Motor neuron (in vitro differentiated cells): ENCODE measurements at regions not wholly inside any gene's neighbourhood (a gene's known extent, or its start where the extent isn't known, plus 50 kb on each side); places are given as distances from the start of the nearest gene placed in this dataset.

ENCODE experiments used
- ATAC-seq, 8 experiments: fragments of 200-7000 bp; cut with Tn5 transposase; replicated peaks in 6 of 8; 2 replicates each; pipeline ENCODE4 v1.8.0; 2021; ENCODE audit warnings: mild to moderate bottlenecking in 8 of 8, moderate library complexity in 8 of 8
- H3K27ac ChIP-seq, 2 donors: fragments of 250-450 bp; sonication (Bioruptor Pico); 2 replicates each; pipeline ENCODE4 v1.9.0; 2021; ENCODE audit warnings: antibody characterized with exemption in 2 of 2, mild to moderate bottlenecking in 2 of 2, moderate library complexity in 1 of 2
- H3K4me1 ChIP-seq, 2 donors: fragments of 250-450 bp; sonication (Bioruptor Pico); replicated peaks in 1 of 2; 2 replicates each; pipeline ENCODE4 v1.6.1; 2021; ENCODE audit warnings: antibody characterized with exemption in 2 of 2, mild to moderate bottlenecking in 2 of 2, moderate library complexity in 1 of 2
- H3K4me3 ChIP-seq, 5 donors: fragments of 250-450 bp; sonication (Bioruptor Pico); 2 replicates each; pipeline ENCODE4 v1.9.0; 2021; ENCODE audit warnings: antibody characterized with exemption in 5 of 5, mild to moderate bottlenecking in 5 of 5, moderate library complexity in 4 of 5
- WGBS, 10 experiments: fragments of 450-650 bp; shearing (Covaris generic); methylation state at CpG; one replicate each; pipeline ENCODE4 v1.0.0; 2022; 5-methylcytosine and 5-hydroxymethylcytosine counted together
- in situ Hi-C, 9 experiments: fragments of 400-800 bp; cut with MboI; loops; one replicate each; pipeline ENCODE4 v1.15.0; 2021; ENCODE audit warnings: low sequenced_read_pairs in 9 of 9, low pct_unique_long_range_greater_than_20kb in 2 of 9; ENCODE audit not compliant: unreplicated experiment in 9 of 9

DNA sequence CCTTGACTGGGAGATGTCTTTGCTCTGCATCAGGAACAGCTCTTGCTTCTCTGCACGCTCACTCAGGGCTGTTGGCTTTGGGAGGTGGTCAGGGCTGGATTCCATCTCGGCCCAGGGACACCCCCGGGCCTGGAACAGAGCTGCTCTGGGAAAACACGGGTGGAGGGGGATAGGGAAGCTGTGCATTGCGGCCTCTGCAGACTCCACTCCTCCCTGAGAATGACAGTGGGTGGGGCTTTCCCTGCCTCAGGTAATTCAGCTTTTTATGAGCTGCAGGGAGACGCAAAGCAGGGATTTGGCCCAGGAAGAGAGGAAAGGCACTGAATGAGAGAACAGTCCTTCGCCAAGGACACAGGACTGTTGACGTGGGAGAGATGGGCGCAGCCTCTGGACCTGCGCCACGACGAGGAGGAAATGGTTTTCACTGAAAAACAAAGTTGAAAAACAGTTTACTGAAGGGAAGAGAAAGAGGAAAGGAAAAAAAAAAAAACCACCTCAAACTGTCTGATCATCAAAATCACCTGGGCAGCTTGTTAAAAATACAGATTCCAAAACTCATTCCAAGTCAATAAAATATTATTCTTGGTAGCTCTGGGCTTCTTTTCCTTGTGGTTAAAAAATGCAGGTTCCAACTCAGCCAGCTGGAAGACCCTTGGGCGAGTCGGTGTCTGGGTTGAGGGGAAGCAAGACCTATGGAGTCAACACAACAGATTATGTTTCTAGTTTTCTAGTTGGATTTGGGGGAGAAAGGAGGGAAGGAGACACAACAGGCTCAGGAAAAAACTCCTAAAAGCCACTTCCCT is 194.0 kb downstream of the ZFP36L2 start:
- peak in 3 of 8 experiments; percentile 34 to 83 (median 64) for ATAC-seq

DNA sequence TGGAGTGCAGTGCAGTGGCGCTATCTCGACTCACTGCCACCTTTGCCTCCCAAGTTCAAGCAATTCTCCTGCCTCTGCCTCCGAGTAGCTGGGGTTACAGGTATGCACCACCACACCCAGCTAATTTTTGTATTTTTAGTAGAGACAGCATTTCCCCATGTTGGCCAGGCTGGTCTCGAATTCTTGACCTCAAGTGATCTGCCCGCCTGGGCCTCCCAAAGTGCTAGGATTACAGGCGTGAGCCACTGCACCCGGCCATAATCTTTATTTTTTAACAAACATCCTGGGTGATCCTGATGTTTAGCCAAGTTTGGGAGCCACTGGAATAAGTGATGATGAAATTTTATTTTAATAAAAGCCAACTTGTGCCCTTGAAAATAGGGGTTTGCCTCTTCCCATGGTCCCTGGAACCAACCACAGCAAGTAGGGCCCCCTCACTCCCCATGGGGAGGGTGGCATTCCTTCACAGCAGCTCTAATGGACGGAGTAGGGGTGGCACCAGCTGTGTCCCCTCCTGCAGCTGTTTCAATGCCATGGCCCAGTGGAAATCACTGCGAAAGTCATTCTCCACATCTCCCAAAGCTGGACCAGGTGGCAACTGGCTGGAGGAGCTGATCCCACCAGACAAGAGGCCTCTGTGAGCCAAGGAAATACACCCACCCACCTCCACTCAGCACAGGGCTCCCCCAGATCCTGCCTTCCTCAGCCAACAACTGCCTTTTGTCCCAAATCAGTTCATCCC is 194.8 kb downstream of the ZFP36L2 start:
- in situ Hi-C loops: no loop called here
- WGBS, 10 experiments: 77 to 100% (median 92%) methylated on average over 1 to 6 of the region's 9 CpGs; no CpG with 5 or more reads in 2 of the 10 experiments
- H3K4me3 ChIP-seq: no peak overlapping the region
- H3K4me1 ChIP-seq: peaks cover 4 to 20% of the 10 kb centered on the region in 2 donors
- ATAC-seq: no peak
- H3K27ac ChIP-seq: no peak overlapping the region

More for the DNA sequence above, 194.0 kb downstream of the ZFP36L2 start:
- 17 to 100% (median 82%) methylated on average over 3 to 12 of the region's 14 CpGs; no CpG with 5 or more reads in 1 of the 10 experiments for WGBS, 10 experiments
- Histone ChIP-seq H3K27ac (no peak overlapping the region), H3K4me3 (no peak overlapping the region), H3K4me1 (peaks cover 3 to 13% of the 10 kb centered on the region in 2 donors)
- in situ Hi-C loops: no loop called here

DNA sequence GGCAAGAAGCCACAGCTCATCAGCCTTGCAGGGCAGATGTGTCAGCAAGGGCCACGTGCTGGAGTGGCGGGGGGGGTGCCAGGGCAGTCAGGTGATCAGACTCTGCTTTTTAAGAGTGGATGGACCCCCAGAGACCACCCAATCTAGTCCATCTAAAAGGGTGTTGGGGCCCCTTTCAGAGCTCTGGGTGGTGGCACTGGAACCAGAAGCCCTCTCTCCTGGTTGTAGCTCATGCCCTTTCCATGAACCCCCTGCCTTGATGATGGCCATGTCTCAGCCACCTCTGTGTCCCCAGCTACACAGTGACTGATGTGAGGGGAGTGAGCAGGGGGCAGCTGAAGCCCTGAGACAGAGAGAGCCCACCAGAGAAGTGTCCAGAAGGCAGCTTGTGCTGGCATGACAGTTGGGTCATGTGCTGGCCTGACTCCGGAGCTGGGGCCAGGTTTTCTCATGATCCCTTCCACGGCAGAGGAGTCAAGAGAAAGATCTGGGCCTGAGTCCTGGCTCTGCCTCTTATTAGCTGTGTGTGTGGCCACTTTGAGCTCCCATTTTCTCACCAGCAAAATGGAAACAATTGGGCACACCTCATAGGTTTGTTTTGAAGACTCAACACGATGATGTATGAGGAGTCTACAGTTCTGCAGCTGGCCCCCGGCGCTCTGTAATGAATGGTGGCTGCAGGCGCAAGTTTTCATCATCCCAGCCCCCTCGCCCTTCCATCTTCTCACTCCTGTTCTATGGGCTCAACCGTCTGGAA is 195.7 kb downstream of the ZFP36L2 start:
- ATAC-seq: peak in 1 of 8 experiments; percentile 11
- in situ Hi-C loops: no loop called here

DNA sequence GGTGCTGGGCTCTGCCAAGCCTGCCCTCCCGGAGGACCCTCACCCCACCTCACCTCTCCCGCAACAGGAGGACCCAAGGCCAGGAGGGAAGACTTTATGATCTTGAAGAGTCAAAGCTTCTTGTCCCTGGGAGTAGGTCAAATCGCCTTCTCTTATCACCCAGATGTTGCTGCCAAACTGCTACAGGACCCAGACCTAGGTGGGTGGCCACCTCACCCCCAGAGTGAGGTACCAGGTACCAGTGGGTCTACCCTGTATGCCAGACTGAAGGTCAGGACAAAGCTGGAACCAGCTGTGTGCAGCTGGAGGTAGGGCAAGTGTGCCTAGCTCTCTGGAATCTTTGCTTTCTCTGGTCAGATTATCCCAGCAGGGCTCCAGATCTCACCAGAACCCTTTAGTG is 197.2 kb downstream of the ZFP36L2 start:
- Histone ChIP-seq H3K27ac (no peak overlapping the region), H3K4me1 (peaks cover 4 to 29% of the 10 kb centered on the region in 2 donors), H3K4me3 (no peak overlapping the region)
- no peak for ATAC-seq
- in situ Hi-C loops: no loop called here
- WGBS, 10 experiments: 70 to 100% (median 90%) methylated on average over 2 of the region's 3 CpGs; no CpG with 5 or more reads in 7 of the 10 experiments

More for the DNA sequence above, 195.7 kb downstream of the ZFP36L2 start:
- H3K27ac ChIP-seq: no peak overlapping the region
- no peak overlapping the region for H3K4me3 ChIP-seq
- peaks cover 4 to 20% of the 10 kb centered on the region in 2 donors for H3K4me1 ChIP-seq
- 49 to 100% (median 82%) methylated on average over 1 to 6 of the region's 10 CpGs for WGBS, 10 experiments

DNA sequence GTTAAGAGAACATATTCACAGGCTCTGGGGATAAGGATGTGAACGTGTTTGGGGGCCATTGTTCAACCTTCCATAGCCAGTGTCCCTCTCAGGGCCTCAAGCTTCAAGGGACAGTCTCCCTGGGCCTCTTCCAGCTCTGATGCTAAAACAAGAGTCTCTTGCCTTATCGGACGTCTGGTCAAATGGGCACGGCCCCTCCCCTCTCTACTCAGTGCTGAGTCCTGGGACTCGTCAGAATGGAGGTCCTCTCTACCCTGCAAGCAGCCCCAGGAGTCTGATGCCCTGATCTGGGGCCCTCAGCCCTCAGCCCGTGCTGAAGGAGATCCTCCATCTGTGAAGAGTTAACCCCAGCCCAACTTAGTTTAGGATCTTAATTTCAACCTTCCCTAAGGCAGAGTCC is 198.2 kb downstream of the ZFP36L2 start:
- 78 to 100% (median 87%) methylated on average over 1 to 5 of the region's 6 CpGs; no CpG with 5 or more reads in 4 of the 10 experiments for WGBS, 10 experiments
- no peak for ATAC-seq
- H3K4me1 ChIP-seq: peaks cover 4 to 32% of the 10 kb centered on the region in 2 donors
- no peak overlapping the region for H3K4me3 ChIP-seq
- in situ Hi-C loops: no loop called here
- H3K27ac ChIP-seq: no peak overlapping the region

DNA sequence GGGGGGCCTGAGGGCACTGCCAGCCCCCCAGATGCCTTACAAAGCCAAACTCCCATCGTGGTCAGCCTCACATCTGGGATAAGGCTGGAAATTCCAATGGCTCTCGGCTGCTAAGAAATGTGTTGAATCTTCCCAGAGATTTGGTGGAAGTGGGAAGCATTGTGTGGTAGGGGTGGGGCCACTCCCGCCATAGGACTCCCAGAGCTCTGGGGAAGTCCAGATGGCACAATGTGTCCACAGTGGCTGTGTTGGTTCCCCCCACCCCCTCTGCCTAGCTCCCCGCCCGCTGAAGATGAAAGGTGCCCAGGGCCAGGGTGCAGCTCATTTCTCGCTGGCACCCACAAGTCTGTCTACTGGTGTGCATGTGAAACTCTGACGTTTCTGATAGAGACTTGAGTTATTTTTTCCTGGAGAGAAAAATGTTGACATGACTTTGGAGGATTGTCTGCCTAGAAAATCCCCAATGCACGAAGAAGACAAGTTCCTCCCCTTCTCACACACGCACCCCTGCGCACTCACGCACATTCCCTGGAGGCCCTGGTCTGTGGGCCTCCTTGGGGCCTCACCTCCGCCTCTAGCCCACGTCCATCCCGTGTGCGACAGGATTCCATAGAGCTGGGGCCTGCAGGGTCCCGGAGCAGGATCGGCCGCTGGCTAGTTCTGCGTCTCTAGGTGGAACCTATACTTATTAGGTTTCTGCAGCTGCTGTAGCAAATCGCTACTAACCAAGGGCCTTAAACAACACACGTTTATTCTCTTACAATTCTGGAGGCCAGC is 199.1 kb downstream of the ZFP36L2 start:
- ATAC-seq: peak in 4 of 8 experiments; percentile 19 to 57 (median 38)
- in situ Hi-C loops: no loop called here
- 0 to 100% (median 87%) methylated on average over 1 to 7 of the region's 21 CpGs; no CpG with 5 or more reads in 3 of the 10 experiments for WGBS, 10 experiments
- H3K27ac ChIP-seq: no peak overlapping the region
- no peak overlapping the region for H3K4me3 ChIP-seq
- peaks cover 4 to 32% of the 10 kb centered on the region in 2 donors for H3K4me1 ChIP-seq

DNA sequence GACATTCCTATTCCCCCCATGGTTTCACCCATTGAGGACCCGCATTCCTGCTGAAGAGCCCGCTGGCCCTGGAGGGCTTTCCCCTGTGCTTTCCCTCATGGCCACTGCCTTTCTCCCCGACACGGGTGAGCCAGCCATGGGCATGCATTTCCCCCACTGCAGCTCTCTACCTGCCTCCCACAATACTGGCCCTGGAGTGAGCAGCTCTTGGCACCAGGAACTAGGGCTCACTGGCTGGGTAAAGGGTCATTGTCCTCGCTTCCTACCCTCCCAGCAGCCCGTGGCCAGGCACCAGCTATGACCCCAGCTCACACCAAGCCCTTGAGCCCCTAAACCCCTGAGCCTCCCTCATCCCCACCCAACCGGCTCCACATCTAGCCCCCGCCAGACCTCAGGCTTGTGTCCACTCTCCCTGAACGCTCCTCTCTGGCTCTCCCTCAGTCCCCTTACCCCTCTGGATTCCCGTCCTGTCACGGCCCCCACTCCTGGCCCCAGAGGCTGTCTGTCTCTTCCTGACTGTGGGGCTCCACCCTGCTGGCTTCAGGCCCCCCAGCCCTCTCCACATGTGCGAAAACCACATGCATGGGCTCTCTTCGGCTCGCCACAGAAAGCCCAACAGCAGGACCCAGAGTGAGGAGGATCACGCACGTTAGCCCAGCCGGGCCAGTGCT is 199.8 kb downstream of the ZFP36L2 start:
- WGBS, 10 experiments: 88 to 100% (median 93%) methylated on average over 2 of the region's 17 CpGs; no CpG with 5 or more reads in 7 of the 10 experiments
- peak in 3 of 8 experiments; percentile 40 to 50 (median 43) for ATAC-seq
- H3K4me1 ChIP-seq: peaks cover 4 to 32% of the 10 kb centered on the region in 2 donors

DNA sequence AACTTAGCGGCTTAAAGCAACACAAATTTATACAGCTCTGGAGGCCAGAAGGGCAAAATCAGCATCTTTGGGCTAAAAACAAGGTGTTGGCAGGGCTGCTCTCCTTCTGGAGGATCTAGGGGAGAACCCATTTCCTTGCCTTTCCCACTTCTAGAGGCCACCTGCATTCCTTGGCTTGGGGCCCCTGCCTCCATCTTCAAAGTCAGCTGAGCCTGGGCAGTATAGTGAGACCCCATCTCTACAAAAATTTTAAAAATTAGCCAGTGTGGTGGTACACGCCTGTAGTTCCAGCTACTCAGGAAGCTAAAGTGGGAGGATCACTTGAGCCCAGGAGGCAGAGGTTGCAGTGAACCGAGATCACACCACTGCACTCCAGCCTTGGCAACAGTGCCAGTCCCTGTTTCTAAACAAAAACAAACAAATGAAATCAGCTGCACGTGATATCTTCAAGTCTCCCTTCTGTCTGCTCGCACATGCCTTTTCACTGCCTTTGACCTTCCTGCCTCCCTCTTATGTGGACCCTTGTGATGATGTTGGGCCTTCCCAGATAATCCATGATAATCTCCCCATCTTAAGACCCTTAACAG is 200.6 kb downstream of the ZFP36L2 start:
- H3K27ac ChIP-seq: no peak overlapping the region
- in situ Hi-C loops: no loop called here
- H3K4me3 ChIP-seq: no peak overlapping the region
- peaks cover 4 to 28% of the 10 kb centered on the region in 2 donors for H3K4me1 ChIP-seq
- 70 to 100% (median 94%) methylated on average over 1 to 4 of the region's 5 CpGs; no CpG with 5 or more reads in 3 of the 10 experiments for WGBS, 10 experiments
- no peak for ATAC-seq

More for the DNA sequence above, 199.8 kb downstream of the ZFP36L2 start:
- Histone ChIP-seq H3K4me3 (no peak overlapping the region), H3K27ac (no peak overlapping the region)
- in situ Hi-C loops: no loop called here

DNA sequence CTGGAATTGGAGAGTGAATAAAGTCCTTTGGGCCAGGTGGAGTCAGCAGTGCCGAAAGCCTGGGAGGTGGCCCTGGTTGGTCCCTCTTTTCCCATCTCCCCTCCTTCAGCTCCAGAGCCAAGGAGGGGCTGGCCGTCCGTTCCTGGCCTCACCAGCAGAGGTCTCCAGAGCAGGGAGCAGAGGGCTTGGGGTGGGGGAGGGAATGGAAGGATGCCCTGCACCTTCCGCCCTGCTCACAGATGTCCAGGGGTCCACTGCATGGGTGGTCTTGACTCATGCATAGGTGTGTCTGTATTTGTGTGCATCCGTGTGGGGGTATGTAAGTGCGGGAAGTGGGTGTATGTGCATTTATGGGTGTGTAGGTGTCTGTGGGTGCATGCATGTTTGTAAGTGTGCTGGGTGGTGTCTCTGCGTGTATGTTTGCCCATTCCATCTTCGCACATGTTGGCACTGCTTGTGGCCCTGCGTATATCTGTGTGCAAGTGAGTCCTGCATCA is 201.8 kb downstream of the ZFP36L2 start:
- 0 to 81% (median 33%) methylated on average over 2 to 5 of the region's 9 CpGs; no CpG with 5 or more reads in 2 of the 10 experiments for WGBS, 10 experiments
- H3K27ac ChIP-seq: no peak overlapping the region
- H3K4me1 ChIP-seq: peaks cover 4 to 25% of the 10 kb centered on the region in 2 donors
- in situ Hi-C loops: no loop called here
- H3K4me3 ChIP-seq: no peak overlapping the region
- peak; percentile 57 to 87 (median 81) for ATAC-seq

DNA sequence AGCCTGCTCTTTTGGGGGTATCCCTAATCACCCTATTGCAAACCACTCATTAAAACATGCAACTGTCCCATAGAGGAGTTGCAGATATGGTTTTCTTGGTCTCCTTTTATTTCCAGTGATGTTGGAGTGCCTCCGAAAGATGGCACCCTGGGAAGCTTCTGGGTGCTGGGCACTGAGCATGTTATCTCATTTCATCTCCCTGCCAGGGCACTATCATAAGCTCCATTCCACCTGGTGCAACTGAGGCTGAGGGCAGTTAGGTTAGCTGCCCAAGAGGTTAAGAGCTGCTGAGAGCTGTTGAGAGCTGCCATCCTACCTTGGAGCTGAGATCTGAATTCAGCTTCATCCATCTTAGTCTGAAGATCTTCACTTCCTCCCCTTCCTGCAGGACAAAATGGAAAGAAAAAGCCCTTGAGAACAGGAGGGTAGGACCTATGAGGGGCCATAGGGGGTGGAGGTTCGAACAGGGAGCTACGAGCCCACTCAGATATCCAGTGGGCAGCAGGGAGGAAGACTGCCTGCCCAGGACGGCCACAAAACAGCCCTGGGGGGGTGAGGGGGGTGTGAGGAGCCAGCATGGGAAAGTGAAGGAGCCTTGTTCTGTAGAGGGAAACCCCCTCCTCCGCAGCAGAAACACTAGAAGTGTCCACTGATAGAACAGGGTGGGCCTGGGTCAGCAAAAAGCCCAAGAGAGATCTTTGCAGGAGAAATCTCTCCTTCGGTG is 202.5 kb downstream of the ZFP36L2 start:
- peak in 2 of 8 experiments; percentile 3 to 12 for ATAC-seq
- Histone ChIP-seq H3K4me1 (peaks cover 4 to 28% of the 10 kb centered on the region in 2 donors), H3K27ac (no peak overlapping the region), H3K4me3 (no peak overlapping the region)
- WGBS, 10 experiments: 89 to 100% (median 97%) methylated on average over 1 to 3 of the region's 6 CpGs; no CpG with 5 or more reads in 6 of the 10 experiments
- in situ Hi-C loops: no loop called here

DNA sequence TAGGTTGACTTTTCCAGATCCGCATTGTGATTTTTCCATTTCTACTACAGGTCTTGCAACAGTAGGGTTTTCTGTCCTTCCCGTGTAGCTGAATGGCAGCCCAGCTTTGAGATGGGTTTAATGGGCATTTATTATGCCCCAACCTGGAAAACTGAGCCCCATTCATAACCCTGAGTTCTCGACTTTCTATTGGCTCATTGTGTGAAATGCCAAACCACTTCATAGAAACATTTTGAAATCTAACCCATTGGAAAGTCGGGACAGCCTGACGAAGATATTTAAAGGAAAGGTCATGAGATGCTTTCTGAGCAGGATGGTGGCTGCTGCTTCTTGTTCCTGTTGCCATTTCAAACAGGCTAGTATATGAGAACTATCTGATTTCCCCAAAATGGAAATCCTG is 203.5 kb downstream of the ZFP36L2 start:
- H3K4me3 ChIP-seq: no peak overlapping the region
- WGBS, 10 experiments: 75 to 100% (median 88%) methylated on average over 1 to 5 of the region's 5 CpGs; no CpG with 5 or more reads in 1 of the 10 experiments
- H3K4me1 ChIP-seq: peaks cover 4 to 30% of the 10 kb centered on the region in 2 donors
- in situ Hi-C loops: no loop called here
- no peak overlapping the region for H3K27ac ChIP-seq
- ATAC-seq: no peak
